ENCODE measurements at regions not wholly inside any gene's neighbourhood (a gene's known extent, or its start where the extent isn't known, plus 50 kb on each side); places are given as distances from the start of the nearest gene placed in this dataset.

DNA sequence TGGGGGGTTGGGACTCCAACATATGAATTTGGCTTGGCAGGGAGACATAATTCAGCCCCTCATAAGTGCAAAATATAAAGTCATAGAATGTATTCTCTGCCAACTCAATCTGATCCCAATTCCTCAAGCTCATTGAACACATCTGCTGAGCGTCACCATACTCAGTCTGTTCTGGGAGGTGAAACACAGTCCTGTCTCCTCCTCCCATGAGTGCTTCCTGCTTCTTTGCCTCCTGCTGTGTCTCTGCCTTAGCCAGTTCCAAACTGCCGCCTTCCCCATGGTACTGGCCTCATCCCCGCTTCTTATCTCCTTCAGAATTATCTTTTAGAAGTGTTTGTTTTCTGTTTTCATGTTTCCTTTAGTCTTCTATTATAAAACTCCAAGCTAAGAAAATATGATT, 365.5 kb downstream of the TNS3 start:
- no peak overlapping the region for H4K8ac ChIP-seq (ENCODE audit: low read length)
- H3K36me3 ChIP-seq (ENCODE audit: control insufficient read depth in 1 of 2, insufficient read depth in 2 of 2, low read depth in 1 of 2, low read length in 2 of 2): no peaks in the 10 kb centered on the region
- no peak overlapping the region for H3K14ac ChIP-seq (ENCODE audit: low read length in 2 of 2)
- peaks cover 0 to 24% of the 10 kb centered on the region in 2 experiments for H3K27me3 ChIP-seq (ENCODE audit: control insufficient read depth in 1 of 2, insufficient read depth in 1 of 2, low read length in 2 of 2)
- DNase-seq: no peak
- H2BK5ac ChIP-seq (ENCODE audit: low read depth, low read length, poor library complexity, severe bottlenecking): no peak overlapping the region
- no peak overlapping the region for H2BK120ac ChIP-seq (ENCODE audit: low read depth, low read length)
- peaks cover 1% of the 10 kb centered on the region for H3K4me1 ChIP-seq (ENCODE audit: control insufficient read depth, insufficient read depth, low read depth, low read length)
- H3K4ac ChIP-seq (ENCODE audit: low read depth in 1 of 2, low read length in 2 of 2): no peak overlapping the region
- H3K4me3 ChIP-seq (ENCODE audit: insufficient read depth in 1 of 2, low read depth in 1 of 2, low read length in 2 of 2): no peak overlapping the region
- H3K79me1 ChIP-seq (replicated peaks; ENCODE audit: low read length, poor library complexity, severe bottlenecking): no peaks in the 10 kb centered on the region
- WGBS: 87% methylated on average over 1 of the region's 3 CpGs
- H3K9ac ChIP-seq (ENCODE audit: low read length): no peak overlapping the region
- no peak overlapping the region for H4K91ac ChIP-seq (ENCODE audit: low read length)
- H3K23ac ChIP-seq (ENCODE audit: low read length in 2 of 2): no peak overlapping the region
- no peak overlapping the region for H3K27ac ChIP-seq (ENCODE audit: low read length, poor library complexity, severe bottlenecking)
- no peak overlapping the region for H2BK12ac ChIP-seq (ENCODE audit: low read length in 2 of 2)
- no peak overlapping the region for H2AK5ac ChIP-seq (ENCODE audit: low read length, severe bottlenecking)
- H3K9me3 ChIP-seq (ENCODE audit: control insufficient read depth, low read length): no peaks in the 10 kb centered on the region
- no peak overlapping the region for H2AFZ ChIP-seq (ENCODE audit: low read depth, low read length)
- no peak overlapping the region for H3K18ac ChIP-seq (ENCODE audit: low read depth in 1 of 2, low read length in 2 of 2)
- no peak overlapping the region for H3K4me2 ChIP-seq (ENCODE audit: low read length, poor library complexity, severe bottlenecking)
- H2BK15ac ChIP-seq (ENCODE audit: low read depth, poor library complexity, severe bottlenecking): no peak overlapping the region

DNA sequence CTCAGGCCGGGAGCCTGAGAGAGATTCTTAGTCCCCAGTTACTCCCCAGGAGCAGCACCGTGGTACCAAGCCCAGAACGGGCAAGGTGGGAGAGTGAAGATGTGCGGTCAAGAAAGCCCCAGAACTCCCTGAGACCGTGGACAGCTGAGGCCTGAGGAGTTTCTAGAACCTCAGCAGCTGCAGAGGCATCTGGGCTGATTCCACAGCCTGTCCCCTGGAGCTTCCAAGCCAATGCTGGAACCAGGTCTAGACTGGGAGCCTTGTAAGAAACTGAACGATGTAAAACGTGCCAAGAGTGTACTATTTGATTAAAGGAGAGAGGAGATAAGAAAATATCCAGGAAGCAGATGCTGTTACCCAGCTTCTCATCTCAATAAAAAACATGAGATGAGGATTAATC, 366.3 kb downstream of the TNS3 start:
- no peak overlapping the region for H3K27ac ChIP-seq (ENCODE audit: low read length, poor library complexity, severe bottlenecking)
- H3K14ac ChIP-seq (ENCODE audit: low read length in 2 of 2): no peak overlapping the region
- H3K4me2 ChIP-seq (ENCODE audit: low read length, poor library complexity, severe bottlenecking): no peak overlapping the region
- H3K23ac ChIP-seq (ENCODE audit: low read length in 2 of 2): no peak overlapping the region
- DNase-seq: no peak
- no peaks in the 10 kb centered on the region for H3K79me1 ChIP-seq (replicated peaks; ENCODE audit: low read length, poor library complexity, severe bottlenecking)
- no peak overlapping the region for H3K9ac ChIP-seq (ENCODE audit: low read length)
- WGBS: 90% methylated on average over 6 of the region's 7 CpGs
- H3K18ac ChIP-seq (ENCODE audit: low read depth in 1 of 2, low read length in 2 of 2): no peak overlapping the region
- no peaks in the 10 kb centered on the region for H3K36me3 ChIP-seq (ENCODE audit: control insufficient read depth in 1 of 2, insufficient read depth in 2 of 2, low read depth in 1 of 2, low read length in 2 of 2)
- H2AFZ ChIP-seq (ENCODE audit: low read depth, low read length): no peak overlapping the region
- peak overlapping the region; percentile 67 for H4K8ac ChIP-seq (ENCODE audit: low read length)
- no peak overlapping the region for H2AK5ac ChIP-seq (ENCODE audit: low read length, severe bottlenecking)
- H2BK5ac ChIP-seq (ENCODE audit: low read depth, low read length, poor library complexity, severe bottlenecking): no peak overlapping the region
- no peaks in the 10 kb centered on the region for H3K4me1 ChIP-seq (ENCODE audit: control insufficient read depth, insufficient read depth, low read depth, low read length)
- no peak overlapping the region for H4K91ac ChIP-seq (ENCODE audit: low read length)
- H3K9me3 ChIP-seq (ENCODE audit: control insufficient read depth, low read length): peaks cover under 1% of the 10 kb centered on the region
- no peak overlapping the region for H3K4ac ChIP-seq (ENCODE audit: low read depth in 1 of 2, low read length in 2 of 2)
- peaks cover 0 to 28% of the 10 kb centered on the region in 2 experiments for H3K27me3 ChIP-seq (ENCODE audit: control insufficient read depth in 1 of 2, insufficient read depth in 1 of 2, low read length in 2 of 2)
- no peak overlapping the region for H3K4me3 ChIP-seq (ENCODE audit: insufficient read depth in 1 of 2, low read depth in 1 of 2, low read length in 2 of 2)
- H2BK15ac ChIP-seq (ENCODE audit: low read depth, poor library complexity, severe bottlenecking): no peak overlapping the region
- H2BK12ac ChIP-seq (ENCODE audit: low read length in 2 of 2): no peak overlapping the region
- H2BK120ac ChIP-seq (ENCODE audit: low read depth, low read length): no peak overlapping the region

DNA sequence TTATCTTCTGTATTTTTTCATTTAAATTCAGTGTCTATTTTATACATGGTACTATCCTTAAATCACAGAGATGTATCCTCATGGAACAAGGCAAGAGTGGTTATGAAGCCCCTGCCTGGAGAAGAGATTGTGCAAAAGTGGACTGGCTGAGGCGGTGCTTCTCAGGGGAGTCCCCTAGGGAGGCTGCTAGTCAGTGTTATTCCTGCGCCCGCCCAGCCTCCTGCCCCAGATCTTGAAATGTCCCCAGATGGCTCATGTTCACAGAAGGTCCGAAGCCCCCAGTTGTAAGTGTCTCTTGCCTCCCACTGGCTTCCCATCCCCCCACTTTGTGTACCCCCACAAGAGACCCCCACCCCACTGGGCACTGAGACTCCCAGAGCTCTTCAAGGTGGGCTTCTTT, 366.9 kb downstream of the TNS3 start:
- H3K14ac ChIP-seq (ENCODE audit: low read length in 2 of 2): no peak overlapping the region
- H3K9ac ChIP-seq (ENCODE audit: low read length): no peak overlapping the region
- H3K27ac ChIP-seq (ENCODE audit: low read length, poor library complexity, severe bottlenecking): no peak overlapping the region
- no peak overlapping the region for H2BK120ac ChIP-seq (ENCODE audit: low read depth, low read length)
- H3K23ac ChIP-seq (ENCODE audit: low read length in 2 of 2): no peak overlapping the region
- peaks cover 0 to 33% of the 10 kb centered on the region in 2 experiments for H3K27me3 ChIP-seq (ENCODE audit: control insufficient read depth in 1 of 2, insufficient read depth in 1 of 2, low read length in 2 of 2)
- no peaks in the 10 kb centered on the region for H3K79me1 ChIP-seq (replicated peaks; ENCODE audit: low read length, poor library complexity, severe bottlenecking)
- H3K4me3 ChIP-seq (ENCODE audit: insufficient read depth in 1 of 2, low read depth in 1 of 2, low read length in 2 of 2): no peak overlapping the region
- no peak overlapping the region for H3K18ac ChIP-seq (ENCODE audit: low read depth in 1 of 2, low read length in 2 of 2)
- no peak overlapping the region for H2AK5ac ChIP-seq (ENCODE audit: low read length, severe bottlenecking)
- H3K4me2 ChIP-seq (ENCODE audit: low read length, poor library complexity, severe bottlenecking): no peak overlapping the region
- DNase-seq: no peak
- no peak overlapping the region for H2BK15ac ChIP-seq (ENCODE audit: low read depth, poor library complexity, severe bottlenecking)
- no peak overlapping the region for H4K91ac ChIP-seq (ENCODE audit: low read length)
- H4K8ac ChIP-seq (ENCODE audit: low read length): no peak overlapping the region
- H2BK12ac ChIP-seq (ENCODE audit: low read length in 2 of 2): no peak overlapping the region
- no peaks in the 10 kb centered on the region for H3K4me1 ChIP-seq (ENCODE audit: control insufficient read depth, insufficient read depth, low read depth, low read length)
- H3K36me3 ChIP-seq (ENCODE audit: control insufficient read depth in 1 of 2, insufficient read depth in 2 of 2, low read depth in 1 of 2, low read length in 2 of 2): no peaks in the 10 kb centered on the region
- no peak overlapping the region for H3K4ac ChIP-seq (ENCODE audit: low read depth in 1 of 2, low read length in 2 of 2)
- peaks cover 7% of the 10 kb centered on the region for H3K9me3 ChIP-seq (ENCODE audit: control insufficient read depth, low read length)
- H2AFZ ChIP-seq (ENCODE audit: low read depth, low read length): no peak overlapping the region
- H2BK5ac ChIP-seq (ENCODE audit: low read depth, low read length, poor library complexity, severe bottlenecking): no peak overlapping the region
- 92% methylated on average over 4 of the region's 4 CpGs for WGBS

DNA sequence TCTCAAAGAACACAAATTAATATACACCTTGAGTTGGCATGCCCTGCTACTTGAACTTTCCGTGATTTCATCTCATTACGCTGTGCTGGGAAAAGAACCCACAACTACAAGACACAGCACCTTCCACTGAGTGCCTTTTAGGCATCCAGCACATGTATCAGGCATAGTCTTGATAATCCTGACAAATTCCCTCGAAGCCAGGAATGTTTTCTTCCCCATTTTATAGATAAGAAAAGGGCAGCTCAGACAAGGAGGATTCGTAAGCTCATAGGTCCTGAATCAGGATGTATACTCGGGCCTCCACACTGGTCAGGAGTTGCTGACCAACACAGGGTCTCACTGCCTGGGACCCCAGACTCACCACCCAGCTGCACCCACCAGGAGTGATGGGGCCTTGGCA, 368.6 kb downstream of the TNS3 start:
- no peak overlapping the region for H2BK15ac ChIP-seq (ENCODE audit: low read depth, poor library complexity, severe bottlenecking)
- H3K4me3 ChIP-seq (ENCODE audit: insufficient read depth in 1 of 2, low read depth in 1 of 2, low read length in 2 of 2): no peak overlapping the region
- no peaks in the 10 kb centered on the region for H3K79me1 ChIP-seq (replicated peaks; ENCODE audit: low read length, poor library complexity, severe bottlenecking)
- H2AFZ ChIP-seq (ENCODE audit: low read depth, low read length): no peak overlapping the region
- no peak for DNase-seq
- no peak overlapping the region for H2BK12ac ChIP-seq (ENCODE audit: low read length in 2 of 2)
- H3K9me3 ChIP-seq (ENCODE audit: control insufficient read depth, low read length): peaks cover 7% of the 10 kb centered on the region
- H2BK5ac ChIP-seq (ENCODE audit: low read depth, low read length, poor library complexity, severe bottlenecking): no peak overlapping the region
- H2AK5ac ChIP-seq (ENCODE audit: low read length, severe bottlenecking): no peak overlapping the region
- no peak overlapping the region for H4K91ac ChIP-seq (ENCODE audit: low read length)
- H3K27ac ChIP-seq (ENCODE audit: low read length, poor library complexity, severe bottlenecking): no peak overlapping the region
- H3K4ac ChIP-seq (ENCODE audit: low read depth in 1 of 2, low read length in 2 of 2): no peak overlapping the region
- H3K36me3 ChIP-seq (ENCODE audit: control insufficient read depth in 1 of 2, insufficient read depth in 2 of 2, low read depth in 1 of 2, low read length in 2 of 2): no peaks in the 10 kb centered on the region
- no peak overlapping the region for H3K23ac ChIP-seq (ENCODE audit: low read length in 2 of 2)
- 92% methylated on average over 5 of the region's 5 CpGs for WGBS
- no peak overlapping the region for H4K8ac ChIP-seq (ENCODE audit: low read length)
- no peak overlapping the region for H3K18ac ChIP-seq (ENCODE audit: low read depth in 1 of 2, low read length in 2 of 2)
- H3K4me1 ChIP-seq (ENCODE audit: control insufficient read depth, insufficient read depth, low read depth, low read length): no peaks in the 10 kb centered on the region
- H3K9ac ChIP-seq (ENCODE audit: low read length): no peak overlapping the region
- H3K4me2 ChIP-seq (ENCODE audit: low read length, poor library complexity, severe bottlenecking): no peak overlapping the region
- H3K27me3 ChIP-seq (ENCODE audit: control insufficient read depth in 1 of 2, insufficient read depth in 1 of 2, low read length in 2 of 2): peaks cover 0 to 41% of the 10 kb centered on the region in 2 experiments
- no peak overlapping the region for H3K14ac ChIP-seq (ENCODE audit: low read length in 2 of 2)
- H2BK120ac ChIP-seq (ENCODE audit: low read depth, low read length): no peak overlapping the region

Data from mesenchymal stem cell (in vitro differentiated cells and primary cell).